ENCODE measurements at regions not wholly inside any gene's neighbourhood (a gene's known extent, or its start where the extent isn't known, plus 50 kb on each side); places are given as distances from the start of the nearest gene placed in this dataset.
"Not testable (repeated sequence)": the region's sequence is repeated elsewhere in the genome, so short reads cannot be mapped to it uniquely, and the experiment has no call there.

GRCh38 chr16:29136046-29136696 lies 151.3 kb downstream of the LAT start:
- H4K20me1 ChIP-seq (ENCODE audit: insufficient read depth, low read length); ATAC-seq; FAIRE-seq; in situ Hi-C loops (cut with HindIII; ENCODE audit: extremely low pct_ligation_motif_present, low pct_unique_long_range_greater_than_20kb); H3K27ac ChIP-seq (ENCODE audit: extremely low read length, insufficient read depth, low read length); H3K4me2 ChIP-seq (ENCODE audit: low read depth, low read length); H3K4me3 ChIP-seq (replicated peaks in 1 of 3; ENCODE audit: insufficient read depth in 1 of 3, low read depth in 2 of 3, low read length in 3 of 3); H3K79me2 ChIP-seq (ENCODE audit: insufficient read depth, low read length); intact Hi-C loops (cut with micrococcal nuclease; ENCODE audit: unreplicated experiment); H3K9ac ChIP-seq (ENCODE audit: insufficient read depth, low read depth, low read length); CTCF ChIA-PET (ENCODE audit: low intra/inter-chr PET ratio, low total read pairs); DNase-seq (ENCODE audit: low spot score); H2AFZ ChIP-seq (ENCODE audit: low read length); BruUV-seq (replicated peaks); H3K9me3 ChIP-seq (ENCODE audit: low read length); H3K36me3 ChIP-seq (replicated peaks in 1 of 2; ENCODE audit: control insufficient read depth in 1 of 2, insufficient read depth in 2 of 2, low read length in 2 of 2); H3K4me1 ChIP-seq (ENCODE audit: insufficient read depth, low read length); POLR2A ChIA-PET: not testable (repeated sequence)
- TF ChIP-seq ZNF331 (CRISPR knock-in tag; IDR thresholded peaks at IDR 0.05), result peak; percentile 75
- WGBS (ENCODE audit: low lambda C conversion rate), result 69% methylated on average over 4 of the region's 4 CpGs
- peaks cover 4 to 18% of the 10 kb centered on the region in 2 experiments; a peak in 3 of 5 replicates for H3K27me3 ChIP-seq (ENCODE audit: control insufficient read depth in 1 of 2, insufficient read depth in 2 of 2, low read length in 2 of 2)

GRCh38 chr16:29135098-29135497 lies 150.2 kb downstream of the LAT start:
- ATAC-seq; H3K4me2 ChIP-seq (ENCODE audit: low read depth, low read length); H3K79me2 ChIP-seq (ENCODE audit: insufficient read depth, low read length); H3K36me3 ChIP-seq (replicated peaks in 1 of 2; ENCODE audit: control insufficient read depth in 1 of 2, insufficient read depth in 2 of 2, low read length in 2 of 2); H3K9ac ChIP-seq (ENCODE audit: insufficient read depth, low read depth, low read length); H3K9me3 ChIP-seq (ENCODE audit: low read length); intact Hi-C loops (cut with micrococcal nuclease; ENCODE audit: unreplicated experiment); H3K4me3 ChIP-seq (replicated peaks in 1 of 3; ENCODE audit: insufficient read depth in 1 of 3, low read depth in 2 of 3, low read length in 3 of 3); H4K20me1 ChIP-seq (ENCODE audit: insufficient read depth, low read length); in situ Hi-C loops (cut with HindIII; ENCODE audit: extremely low pct_ligation_motif_present, low pct_unique_long_range_greater_than_20kb); FAIRE-seq; H3K4me1 ChIP-seq (ENCODE audit: insufficient read depth, low read length); H3K27ac ChIP-seq (ENCODE audit: extremely low read length, insufficient read depth, low read length); H2AFZ ChIP-seq (ENCODE audit: low read length); POLR2A ChIA-PET; DNase-seq (ENCODE audit: low spot score); CTCF ChIA-PET (ENCODE audit: low intra/inter-chr PET ratio, low total read pairs); BruUV-seq (replicated peaks): not testable (repeated sequence)
- WGBS (ENCODE audit: low lambda C conversion rate), result 43% methylated on average over 5 of the region's 6 CpGs
- H3K27me3 ChIP-seq (ENCODE audit: control insufficient read depth in 1 of 2, insufficient read depth in 2 of 2, low read length in 2 of 2), result peaks cover 6 to 20% of the 10 kb centered on the region in 2 experiments; a peak in 3 of 5 replicates

- H3K4me3 ChIP-seq (replicated peaks in 1 of 3; ENCODE audit: insufficient read depth in 1 of 3, low read depth in 2 of 3, low read length in 3 of 3); DNase-seq (ENCODE audit: low spot score); H4K20me1 ChIP-seq (ENCODE audit: insufficient read depth, low read length); FAIRE-seq; H3K4me1 ChIP-seq (ENCODE audit: insufficient read depth, low read length); POLR2A ChIA-PET; H3K4me2 ChIP-seq (ENCODE audit: low read depth, low read length); intact Hi-C loops (cut with micrococcal nuclease; ENCODE audit: unreplicated experiment); H3K9ac ChIP-seq (ENCODE audit: insufficient read depth, low read depth, low read length); BruUV-seq (replicated peaks); H3K27ac ChIP-seq (ENCODE audit: extremely low read length, insufficient read depth, low read length); H3K36me3 ChIP-seq (replicated peaks in 1 of 2; ENCODE audit: control insufficient read depth in 1 of 2, insufficient read depth in 2 of 2, low read length in 2 of 2); H3K9me3 ChIP-seq (ENCODE audit: low read length); CTCF ChIA-PET (ENCODE audit: low intra/inter-chr PET ratio, low total read pairs); ATAC-seq; in situ Hi-C loops (cut with HindIII; ENCODE audit: extremely low pct_ligation_motif_present, low pct_unique_long_range_greater_than_20kb); H2AFZ ChIP-seq (ENCODE audit: low read length); H3K79me2 ChIP-seq (ENCODE audit: insufficient read depth, low read length): not testable (repeated sequence)
- peaks cover 11 to 23% of the 10 kb centered on the region in 2 experiments; a peak in 3 of 5 replicates for H3K27me3 ChIP-seq (ENCODE audit: control insufficient read depth in 1 of 2, insufficient read depth in 2 of 2, low read length in 2 of 2)
- 62% methylated on average over 25 of the region's 25 CpGs for WGBS (ENCODE audit: low lambda C conversion rate)
Measured at GRCh38 chr16:29133681-29134430, 149.0 kb downstream of the LAT start.

GRCh38 chr16:29132869-29133268 lies 148.0 kb downstream of the LAT start:
- H3K36me3 ChIP-seq (replicated peaks in 1 of 2; ENCODE audit: control insufficient read depth in 1 of 2, insufficient read depth in 2 of 2, low read length in 2 of 2); CTCF ChIA-PET (ENCODE audit: low intra/inter-chr PET ratio, low total read pairs); H3K79me2 ChIP-seq (ENCODE audit: insufficient read depth, low read length); ATAC-seq; H2AFZ ChIP-seq (ENCODE audit: low read length); H3K4me1 ChIP-seq (ENCODE audit: insufficient read depth, low read length); in situ Hi-C loops (cut with HindIII; ENCODE audit: extremely low pct_ligation_motif_present, low pct_unique_long_range_greater_than_20kb); FAIRE-seq; intact Hi-C loops (cut with micrococcal nuclease; ENCODE audit: unreplicated experiment); H3K4me3 ChIP-seq (replicated peaks in 1 of 3; ENCODE audit: insufficient read depth in 1 of 3, low read depth in 2 of 3, low read length in 3 of 3); POLR2A ChIA-PET; DNase-seq (ENCODE audit: low spot score); H3K4me2 ChIP-seq (ENCODE audit: low read depth, low read length); H3K27ac ChIP-seq (ENCODE audit: extremely low read length, insufficient read depth, low read length); H3K9me3 ChIP-seq (ENCODE audit: low read length); H3K9ac ChIP-seq (ENCODE audit: insufficient read depth, low read depth, low read length); BruUV-seq (replicated peaks); H4K20me1 ChIP-seq (ENCODE audit: insufficient read depth, low read length): not testable (repeated sequence)
- WGBS (ENCODE audit: low lambda C conversion rate), result 58% methylated on average over 10 of the region's 19 CpGs
- H3K27me3 ChIP-seq (ENCODE audit: control insufficient read depth in 1 of 2, insufficient read depth in 2 of 2, low read length in 2 of 2), result peaks cover 11 to 27% of the 10 kb centered on the region in 2 experiments

All from HepG2 (cell line).